ENCODE measurements at regions not wholly inside any gene's neighbourhood (a gene's known extent, or its start where the extent isn't known, plus 50 kb on each side); places are given as distances from the start of the nearest gene placed in this dataset.

DNA sequence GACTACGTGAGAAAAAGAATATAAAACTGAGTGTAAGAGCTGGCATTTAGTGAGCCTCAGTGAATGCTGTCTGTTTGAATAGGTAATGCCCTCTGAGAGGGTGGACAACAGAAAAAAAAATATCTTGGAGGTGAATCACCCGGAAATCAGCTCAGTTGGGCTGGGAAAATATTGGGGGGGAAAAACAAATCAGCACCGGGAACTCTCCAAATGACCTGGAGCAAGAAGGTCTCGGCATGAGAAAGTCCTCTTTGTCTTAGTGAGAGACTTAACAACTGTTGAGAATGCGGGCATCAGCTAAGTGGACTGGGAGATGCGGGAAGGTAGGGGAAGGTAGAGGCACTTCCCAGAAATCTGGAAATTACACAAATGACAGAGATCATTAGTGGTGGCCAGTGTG lies 109.4 kb upstream of the POU3F3 start:
- no peak overlapping the region for H3K4me3 ChIP-seq (ENCODE audit: low read depth, low read length)
- no peaks in the 10 kb centered on the region for H3K27me3 ChIP-seq (replicated peaks)
- TF ChIP-seq, protein P1, sequence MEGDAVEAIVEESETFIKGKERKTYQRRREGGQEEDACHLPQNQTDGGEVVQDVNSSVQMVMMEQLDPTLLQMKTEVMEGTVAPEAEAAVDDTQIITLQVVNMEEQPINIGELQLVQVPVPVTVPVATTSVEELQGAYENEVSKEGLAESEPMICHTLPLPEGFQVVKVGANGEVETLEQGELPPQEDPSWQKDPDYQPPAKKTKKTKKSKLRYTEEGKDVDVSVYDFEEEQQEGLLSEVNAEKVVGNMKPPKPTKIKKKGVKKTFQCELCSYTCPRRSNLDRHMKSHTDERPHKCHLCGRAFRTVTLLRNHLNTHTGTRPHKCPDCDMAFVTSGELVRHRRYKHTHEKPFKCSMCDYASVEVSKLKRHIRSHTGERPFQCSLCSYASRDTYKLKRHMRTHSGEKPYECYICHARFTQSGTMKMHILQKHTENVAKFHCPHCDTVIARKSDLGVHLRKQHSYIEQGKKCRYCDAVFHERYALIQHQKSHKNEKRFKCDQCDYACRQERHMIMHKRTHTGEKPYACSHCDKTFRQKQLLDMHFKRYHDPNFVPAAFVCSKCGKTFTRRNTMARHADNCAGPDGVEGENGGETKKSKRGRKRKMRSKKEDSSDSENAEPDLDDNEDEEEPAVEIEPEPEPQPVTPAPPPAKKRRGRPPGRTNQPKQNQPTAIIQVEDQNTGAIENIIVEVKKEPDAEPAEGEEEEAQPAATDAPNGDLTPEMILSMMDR (IDR thresholded peaks at IDR 0.05; ENCODE audit: low read depth, low read length, missing control alignments) = no peak
- in situ Hi-C loops (cut with HindIII; ENCODE audit: low pct_ligation_motif_present, low sequenced_read_pairs) = no loop called here
- no peaks in the 10 kb centered on the region for H3K36me3 ChIP-seq (replicated peaks)
- no peak for DNase-seq
- no peak overlapping the region for H3K27ac ChIP-seq

DNA sequence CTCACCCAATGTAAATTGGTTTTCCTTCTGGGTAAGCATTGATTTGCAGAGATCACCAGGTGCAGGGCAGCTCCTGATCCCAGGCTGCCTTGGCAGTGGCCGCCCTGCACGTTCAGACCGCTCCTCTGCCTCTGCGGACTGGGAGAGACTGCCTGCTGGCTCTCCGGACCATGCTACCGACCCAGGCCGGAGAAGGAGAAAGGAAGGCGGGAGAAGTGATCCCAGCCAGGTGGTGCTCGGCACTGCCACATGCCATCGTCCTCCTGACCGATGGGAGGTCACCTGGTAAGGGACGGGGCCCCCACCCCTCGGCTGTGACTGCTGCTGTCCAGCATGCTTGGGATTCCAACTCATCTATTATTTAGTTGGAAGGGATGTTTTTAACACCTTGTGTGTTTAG lies 108.1 kb upstream of the POU3F3 start:
- H3K36me3 ChIP-seq (replicated peaks) = no peaks in the 10 kb centered on the region
- no peaks in the 10 kb centered on the region for H3K27me3 ChIP-seq (replicated peaks)
- H3K27ac ChIP-seq = no peak overlapping the region
- TF ChIP-seq, protein P1 (IDR thresholded peaks at IDR 0.05; ENCODE audit: low read depth, low read length, missing control alignments) = no peak
- DNase-seq = no peak
- in situ Hi-C loops (cut with HindIII; ENCODE audit: low pct_ligation_motif_present, low sequenced_read_pairs) = no loop called here
- H3K4me3 ChIP-seq (ENCODE audit: low read depth, low read length) = no peak overlapping the region

DNA sequence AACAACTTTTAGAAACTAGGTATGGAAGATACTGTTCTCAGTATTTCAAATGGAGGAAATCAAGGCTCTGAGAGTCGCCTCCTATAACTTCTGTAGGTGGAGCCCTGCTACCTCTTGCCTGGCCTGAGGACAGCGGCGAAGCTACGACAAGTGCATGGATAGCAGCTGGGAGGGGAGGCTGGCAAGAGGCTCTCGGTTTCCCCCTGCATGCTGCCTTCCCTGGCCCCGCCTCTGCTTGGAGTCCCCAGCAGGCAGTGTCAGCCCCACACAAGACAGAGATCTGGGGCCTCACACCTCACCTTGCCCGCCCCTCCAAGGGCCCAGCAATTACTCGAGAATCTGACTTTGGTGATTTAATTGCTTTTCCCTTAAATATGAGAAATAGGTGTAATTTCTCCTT lies 107.6 kb upstream of the POU3F3 start:
- Histone ChIP-seq H3K27ac (no peak overlapping the region), H3K27me3 (replicated peaks) (no peaks in the 10 kb centered on the region), H3K36me3 (replicated peaks) (no peaks in the 10 kb centered on the region), H3K4me3 (ENCODE audit: low read depth, low read length) (no peak overlapping the region)
- DNase-seq = no peak
- TF ChIP-seq, protein P1 (IDR thresholded peaks at IDR 0.05; ENCODE audit: low read depth, low read length, missing control alignments) = no peak
- in situ Hi-C loops (cut with HindIII; ENCODE audit: low pct_ligation_motif_present, low sequenced_read_pairs) = no loop called here

DNA sequence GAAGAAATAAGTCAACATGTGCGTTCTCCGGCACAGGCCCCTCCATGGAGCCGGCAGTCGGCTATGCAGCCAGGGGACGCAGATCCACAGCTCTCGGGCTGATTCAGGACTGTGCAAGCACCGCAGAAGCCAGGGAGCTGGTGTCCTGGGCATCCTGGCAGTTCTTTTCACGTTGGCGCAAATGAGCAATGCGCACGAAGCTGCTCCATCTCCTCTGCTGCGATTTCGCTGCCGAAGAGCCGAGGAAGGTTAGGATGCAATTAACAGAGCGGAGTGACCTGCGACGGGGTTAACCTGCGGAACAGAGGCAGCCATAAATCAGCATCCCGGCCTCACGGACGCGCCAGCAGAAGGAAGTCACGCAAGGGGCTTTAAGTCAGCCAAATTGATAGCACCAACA lies 107.1 kb upstream of the POU3F3 start:
- H3K27ac ChIP-seq = no peak overlapping the region
- in situ Hi-C loops (cut with HindIII; ENCODE audit: low pct_ligation_motif_present, low sequenced_read_pairs) = no loop called here
- H3K36me3 ChIP-seq (replicated peaks) = no peaks in the 10 kb centered on the region
- H3K27me3 ChIP-seq (replicated peaks) = no peaks in the 10 kb centered on the region
- TF ChIP-seq, protein P1 (IDR thresholded peaks at IDR 0.05; ENCODE audit: low read depth, low read length, missing control alignments) = no peak
- no peak for DNase-seq
- H3K4me3 ChIP-seq (ENCODE audit: low read depth, low read length) = no peak overlapping the region

DNA sequence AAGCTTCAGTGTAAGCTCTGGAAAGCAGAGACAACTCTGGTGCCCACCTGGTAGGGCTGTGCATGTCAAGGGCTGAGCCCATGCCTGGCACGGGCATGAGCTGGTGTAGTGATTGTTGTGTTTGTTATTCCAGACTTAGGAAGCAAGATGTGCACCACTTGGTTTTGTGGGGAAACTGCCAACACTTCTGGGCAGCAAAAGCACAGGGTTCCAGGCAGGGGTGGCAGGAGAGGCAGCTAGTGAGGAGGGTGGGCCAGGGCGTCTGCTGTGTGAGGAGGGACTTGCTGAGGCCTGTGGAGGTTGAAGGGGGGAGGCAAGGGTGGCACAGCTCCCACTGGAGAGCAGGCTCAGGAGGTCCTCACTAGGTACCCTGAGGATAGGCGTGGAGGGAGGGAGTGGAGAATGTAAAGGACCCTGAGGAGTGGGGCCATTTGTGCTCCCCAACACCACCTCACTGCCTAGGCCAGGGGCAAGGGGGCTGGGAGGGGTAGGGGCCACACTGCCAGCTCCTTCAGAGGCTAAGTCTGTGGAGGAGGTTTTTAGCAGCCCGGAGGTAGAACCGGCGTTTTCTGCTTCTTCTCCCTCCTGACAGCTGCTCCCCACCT lies 104.0 kb upstream of the POU3F3 start:
- TF ChIP-seq, protein P1 (IDR thresholded peaks at IDR 0.05; ENCODE audit: low read depth, low read length, missing control alignments) = no peak
- Histone ChIP-seq H3K27me3 (replicated peaks) (no peaks in the 10 kb centered on the region), H3K27ac (no peak overlapping the region), H3K36me3 (replicated peaks) (no peaks in the 10 kb centered on the region), H3K4me3 (ENCODE audit: low read depth, low read length) (no peak overlapping the region)
- in situ Hi-C loops (cut with HindIII; ENCODE audit: low pct_ligation_motif_present, low sequenced_read_pairs) = no loop called here
- DNase-seq = no peak

DNA sequence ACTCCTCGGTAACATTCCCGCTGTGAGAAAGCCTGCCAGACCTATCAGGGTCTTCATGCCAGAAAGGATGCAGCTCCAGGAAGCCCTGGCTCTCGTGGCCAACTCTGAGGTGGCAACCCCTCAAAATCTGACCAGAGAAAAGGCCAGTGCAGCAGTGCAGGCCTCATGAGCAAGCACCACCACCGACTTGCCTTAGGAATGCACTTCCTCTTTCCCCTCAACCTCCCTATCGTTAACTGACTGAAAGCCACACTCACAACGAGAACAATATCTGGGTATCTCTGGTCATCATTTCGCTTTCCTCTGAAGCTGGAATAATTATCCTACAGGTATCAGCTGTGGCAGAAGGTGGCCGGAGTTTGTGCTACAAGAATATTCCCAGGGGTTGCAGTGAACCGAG lies 101.4 kb upstream of the POU3F3 start:
- Histone ChIP-seq H3K27ac (no peak overlapping the region), H3K4me3 (ENCODE audit: low read depth, low read length) (no peak overlapping the region), H3K36me3 (replicated peaks) (no peaks in the 10 kb centered on the region), H3K27me3 (replicated peaks) (no peaks in the 10 kb centered on the region)
- in situ Hi-C loops (cut with HindIII; ENCODE audit: low pct_ligation_motif_present, low sequenced_read_pairs) = no loop called here
- TF ChIP-seq, protein P1 (IDR thresholded peaks at IDR 0.05; ENCODE audit: low read depth, low read length, missing control alignments) = no peak
- DNase-seq = no peak
